ENCODE measurements at regions not wholly inside any gene's neighbourhood (a gene's known extent, or its start where the extent isn't known, plus 50 kb on each side); places are given as distances from the start of the nearest gene placed in this dataset.

DNA sequence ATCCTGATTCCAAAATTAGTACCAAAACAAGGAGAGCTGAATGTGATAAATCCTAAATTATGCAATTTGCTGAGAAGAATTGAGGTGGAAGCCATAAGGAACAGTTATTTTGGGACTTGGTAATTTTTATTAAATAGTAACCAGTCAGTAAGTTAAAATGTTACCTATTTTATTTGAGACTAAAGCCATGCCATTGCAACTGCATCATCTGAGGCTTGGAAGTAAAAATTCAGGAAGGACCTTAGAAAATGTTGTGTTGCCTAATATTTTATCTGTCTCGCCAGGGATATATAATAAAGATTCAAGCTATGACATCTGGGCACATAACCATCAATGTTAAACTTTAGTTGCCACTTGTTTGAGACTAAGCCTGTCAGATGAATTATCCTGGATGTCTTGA lies 341.3 kb upstream of the MAGEB16 start:
- no peak for TF ChIP-seq RAD21 (conservative IDR thresholded peaks at IDR 0.05)
- no peak for TF ChIP-seq MXI1 (conservative IDR thresholded peaks at IDR 0.05; ENCODE audit: poor library complexity, severe bottlenecking)
- TF ChIP-seq, protein P1, sequence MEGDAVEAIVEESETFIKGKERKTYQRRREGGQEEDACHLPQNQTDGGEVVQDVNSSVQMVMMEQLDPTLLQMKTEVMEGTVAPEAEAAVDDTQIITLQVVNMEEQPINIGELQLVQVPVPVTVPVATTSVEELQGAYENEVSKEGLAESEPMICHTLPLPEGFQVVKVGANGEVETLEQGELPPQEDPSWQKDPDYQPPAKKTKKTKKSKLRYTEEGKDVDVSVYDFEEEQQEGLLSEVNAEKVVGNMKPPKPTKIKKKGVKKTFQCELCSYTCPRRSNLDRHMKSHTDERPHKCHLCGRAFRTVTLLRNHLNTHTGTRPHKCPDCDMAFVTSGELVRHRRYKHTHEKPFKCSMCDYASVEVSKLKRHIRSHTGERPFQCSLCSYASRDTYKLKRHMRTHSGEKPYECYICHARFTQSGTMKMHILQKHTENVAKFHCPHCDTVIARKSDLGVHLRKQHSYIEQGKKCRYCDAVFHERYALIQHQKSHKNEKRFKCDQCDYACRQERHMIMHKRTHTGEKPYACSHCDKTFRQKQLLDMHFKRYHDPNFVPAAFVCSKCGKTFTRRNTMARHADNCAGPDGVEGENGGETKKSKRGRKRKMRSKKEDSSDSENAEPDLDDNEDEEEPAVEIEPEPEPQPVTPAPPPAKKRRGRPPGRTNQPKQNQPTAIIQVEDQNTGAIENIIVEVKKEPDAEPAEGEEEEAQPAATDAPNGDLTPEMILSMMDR (IDR thresholded peaks at IDR 0.05; ENCODE audit: poor library complexity, severe bottlenecking): no peak

All from neural cell (in vitro differentiated cells).